Lung (tissue), 11 donors: ENCODE measurements at regions not wholly inside any gene's neighbourhood (a gene's known extent, or its start where the extent isn't known, plus 50 kb on each side); places are given as distances from the start of the nearest gene placed in this dataset.

Experiments
- ATAC-seq: fragments of 200-7000 bp; cut with Tn5 transposase; one replicate; pipeline ENCODE4 v1.9.1; 2020; ENCODE audit warnings: moderate number of reproducible peaks; ENCODE audit not compliant: insufficient read depth, low FRiP score
- DNase-seq, 3 donors: peaks; one replicate each; pipeline ENCODE4 v3.0.0-alpha.2; 2013 to 2017
- H3K27ac ChIP-seq, 2 donors: one replicate each; pipeline ENCODE4 v1.5.1; 2013; ENCODE audit warnings: mild to moderate bottlenecking in 2 of 2, moderate library complexity in 2 of 2, control low read depth in 1 of 2, inconsistent platforms in 1 of 2, low read depth in 1 of 2, low read length in 1 of 2
- H3K27me3 ChIP-seq, 3 donors: one replicate each; pipeline ENCODE4 v1.5.1; 2013; ENCODE audit warnings: low read length in 2 of 3; ENCODE audit not compliant: control insufficient read depth in 3 of 3, insufficient read depth in 3 of 3
- H3K36me3 ChIP-seq, 4 donors: one replicate each; pipeline ENCODE4 v1.5.1; 2013; ENCODE audit warnings: low read length in 4 of 4, mild to moderate bottlenecking in 1 of 4, moderate library complexity in 1 of 4; ENCODE audit not compliant: control insufficient read depth in 4 of 4, insufficient read depth in 4 of 4
- H3K4me1 ChIP-seq, 5 donors: one replicate each; pipeline ENCODE4 v1.5.1; 2013; ENCODE audit warnings: low read length in 5 of 5, mild to moderate bottlenecking in 2 of 5, moderate library complexity in 1 of 5; ENCODE audit not compliant: control insufficient read depth in 5 of 5, insufficient read depth in 5 of 5
- H3K4me3 ChIP-seq: one replicate; pipeline ENCODE4 v1.5.1; 2013; ENCODE audit warnings: mild to moderate bottlenecking, control low read depth, moderate library complexity
- H3K9ac ChIP-seq, 2 donors: one replicate each; pipeline ENCODE4 v1.5.1; 2013; ENCODE audit warnings: low read length in 2 of 2, control low read depth in 1 of 2; ENCODE audit not compliant: insufficient read depth in 1 of 2
- H3K9me3 ChIP-seq, 4 donors: one replicate each; pipeline ENCODE4 v1.5.1; 2013; ENCODE audit warnings: low read length in 3 of 4, mild to moderate bottlenecking in 1 of 4, moderate library complexity in 1 of 4; ENCODE audit not compliant: control insufficient read depth in 4 of 4, insufficient read depth in 3 of 4
- CTCF ChIP-seq: IDR thresholded peaks from 2 replicates; pipeline ENCODE4 v1.5.1; 2012; ENCODE audit warnings: mild to moderate bottlenecking; ENCODE audit errors: control extremely low read depth, extremely low read depth
- WGBS, 2 donors: extraction: QIAGEN DNeasy Blood & Tissue Kit; methylation state at CpG; one replicate each; pipeline ENCODE4 v1.1.7; 2013; 5-methylcytosine and 5-hydroxymethylcytosine counted together
- donor health status: control.
- donor health status: control.
- donor health status: Bipolar disorder and iron deficiency.
- donor health status: healthy.
- donor health status: DM: yes; HTN: yes; CAD: no.

GRCh38 chr18:77993188-77993981 lies 743.7 kb downstream of the GALR1 start:
- ATAC-seq (no peak), DNase-seq (no peak)
- no peak overlapping the region for H3K27ac ChIP-seq
- H3K9ac ChIP-seq: no peak overlapping the region
- H3K4me3 ChIP-seq: no peak overlapping the region
- TF ChIP-seq CTCF: no peak
- peaks cover 0 to 5% (median 1%) of the 10 kb centered on the region in 4 donors for H3K9me3 ChIP-seq
- no peaks in the 10 kb centered on the region for H3K4me1 ChIP-seq
- no peaks in the 10 kb centered on the region for H3K36me3 ChIP-seq
- 92 to 94% methylated on average over 25 of the region's 25 CpGs for WGBS, 2 donors
- peaks cover 0 to 2% (median 0%) of the 10 kb centered on the region in 3 donors for H3K27me3 ChIP-seq

DNA sequence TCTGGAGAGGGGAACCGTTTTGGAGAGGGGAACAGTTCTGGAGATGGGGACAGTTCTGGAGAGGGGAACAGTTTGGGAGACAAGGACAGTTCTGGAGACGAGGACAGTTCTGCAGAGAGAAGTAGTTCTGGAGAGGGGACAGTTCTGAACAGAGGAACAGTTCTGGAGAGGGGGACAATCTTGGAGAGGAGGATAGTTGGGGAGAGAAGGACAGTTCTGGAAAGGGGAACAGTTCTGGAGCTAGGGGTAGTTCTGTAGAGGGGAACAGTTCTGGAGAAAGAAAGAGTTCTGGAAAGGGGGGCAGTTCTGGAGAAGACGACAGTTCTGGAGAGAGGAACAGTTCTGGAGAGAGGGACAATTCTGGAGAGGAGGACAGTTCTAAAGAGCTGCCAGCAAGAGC lies 745.9 kb downstream of the GALR1 start:
- Histone ChIP-seq H3K4me3 (no peak overlapping the region), H3K9me3 (peaks cover 0 to 9% (median 1%) of the 10 kb centered on the region in 4 donors), H3K36me3 (no peaks in the 10 kb centered on the region), H3K9ac (no peak overlapping the region), H3K4me1 (no peaks in the 10 kb centered on the region), H3K27ac (no peak overlapping the region), H3K27me3 (peaks cover 0 to 2% (median 0%) of the 10 kb centered on the region in 3 donors)
- TF ChIP-seq CTCF: no peak
- WGBS, 2 donors: 71 to 77% methylated on average over 3 of the region's 3 CpGs
- ATAC-seq (no peak), DNase-seq (no peak)

GRCh38 chr18:77996737-77997136 lies 747.1 kb downstream of the GALR1 start:
- DNase-seq: no peak
- peaks cover 0 to 2% (median 0%) of the 10 kb centered on the region in 3 donors for H3K27me3 ChIP-seq
- no peak overlapping the region for H3K27ac ChIP-seq
- no peaks in the 10 kb centered on the region for H3K4me1 ChIP-seq
- TF ChIP-seq CTCF: no peak
- WGBS, 2 donors: 74 to 76% methylated on average over 4 of the region's 4 CpGs
- peaks cover 0 to 11% (median 3%) of the 10 kb centered on the region in 4 donors for H3K9me3 ChIP-seq
- H3K36me3 ChIP-seq: no peaks in the 10 kb centered on the region
- no peak overlapping the region for H3K9ac ChIP-seq
- ATAC-seq: no peak
- no peak overlapping the region for H3K4me3 ChIP-seq
